Stomach (tissue), 8 donors: ENCODE measurements at regions not wholly inside any gene's neighbourhood (a gene's known extent, or its start where the extent isn't known, plus 50 kb on each side); places are given as distances from the start of the nearest gene placed in this dataset.

Source experiments
- DNase-seq, 2 donors: peaks; one replicate each; pipeline versions ENCODE4 v3.0.0 to v3.0.0-alpha.2; 2013 to 2019
- H3K27ac ChIP-seq, 5 donors: fragments of 200-600 bp in 4 of 5; sonication (generic) in 4 of 5; one replicate each; pipeline ENCODE4 v1.5.1; 2013 to 2019; ENCODE audit warnings: mild to moderate bottlenecking in 1 of 5, moderate library complexity in 1 of 5
- H3K27me3 ChIP-seq, 3 donors: fragments of 200-600 bp; sonication (generic); one replicate each; pipeline ENCODE4 v1.5.1; 2017 to 2019; ENCODE audit warnings: mixed run types in 1 of 3
- H3K36me3 ChIP-seq, 4 donors: fragments of 200-600 bp; sonication (generic); 1 replicate in 3 of 4; 2 replicates in 1 of 4; pipeline ENCODE4 v1.5.1; 2016 to 2019
- H3K4me1 ChIP-seq, 4 donors: fragments of 200-600 bp; sonication (generic); one replicate each; pipeline ENCODE4 v1.5.1; 2016 to 2019
- H3K4me3 ChIP-seq, 4 donors: fragments of 200-600 bp; sonication (generic) in 3 of 4; one replicate each; pipeline ENCODE4 v1.5.1; 2016 to 2019; ENCODE audit warnings: mild to moderate bottlenecking in 1 of 4
- H3K9me3 ChIP-seq, 4 donors: fragments of 200-600 bp; sonication (generic); one replicate each; pipeline ENCODE4 v1.5.1; 2016 to 2019
- CTCF ChIP-seq, 7 experiments: fragments of 450-650 bp in 4 of 7; fragments of 200-600 bp in 3 of 7; sonication (generic) in 3 of 7; IDR thresholded peaks; one replicate each; pipeline ENCODE4 v1.5.1; 2016 to 2019; ENCODE audit warnings: antibody characterized with exemption in 7 of 7, control low read depth in 2 of 7, mild to moderate bottlenecking in 1 of 7
- EP300 ChIP-seq: sonication (generic); formaldehyde crosslinking; IDR thresholded peaks from one replicate; pipeline ENCODE4 v1.6.1; 2017; ENCODE audit warnings: antibody characterized with exemption
- POLR2A ChIP-seq, 4 donors: fragments of 450-650 bp; IDR thresholded peaks; one replicate each; pipeline ENCODE4 v1.6.1; 2016; ENCODE audit warnings: antibody characterized with exemption in 4 of 4, control low read depth in 2 of 4, mild to moderate bottlenecking in 1 of 4, moderate library complexity in 1 of 4
- POLR2AphosphoS5 ChIP-seq, 3 donors: sonication (generic); formaldehyde crosslinking; IDR thresholded peaks; one replicate each; pipeline ENCODE4 v1.6.1; 2016; ENCODE audit warnings: antibody characterized with exemption in 3 of 3
- WGBS, 5 donors: extraction: QIAGEN DNeasy Blood & Tissue Kit in 3 of 5; methylation state at CpG; one replicate each; pipeline versions ENCODE4 v1.1.5 to v1.1.7; 2013 to 2018; 5-methylcytosine and 5-hydroxymethylcytosine counted together
- intact Hi-C: fragments of 100-400 bp; cut with DNase I; formaldehyde crosslinking; loops from one replicate; pipeline ENCODE4 v1.15.1; 2023; ENCODE audit warnings: low total_unique reads
- donor health status: healthy with polysubstance abuse.
- donor health status: Bipolar disorder and iron deficiency.
- donor health status: healthy.

- Histone ChIP-seq H3K4me1 (no peaks in the 10 kb centered on the region), H3K36me3 (no peaks in the 10 kb centered on the region), H3K27me3 (no peaks in the 10 kb centered on the region), H3K27ac (no peak overlapping the region), H3K4me3 (no peak overlapping the region), H3K9me3 (no peaks in the 10 kb centered on the region)
- TF ChIP-seq POLR2A (IDR thresholded peaks at IDR 0.05) (no peak), POLR2AphosphoS5 (IDR thresholded peaks at IDR 0.05) (no peak), CTCF (IDR thresholded peaks at IDR 0.05) (no peak), EP300 (no peak)
- intact Hi-C loops: no loop called here
- 73 to 79% (median 75%) methylated on average over 3 of the region's 3 CpGs for WGBS, 5 donors
- DNase-seq: no peak
These were observed 59.1 kb downstream of the CEP43 start for GRCh38 chr6:167058261-167058660.
